Astrocyte of the spinal cord (primary cell): ENCODE measurements at regions not wholly inside any gene's neighbourhood (a gene's known extent, or its start where the extent isn't known, plus 50 kb on each side); places are given as distances from the start of the nearest gene placed in this dataset.

Experiments
- DNase-seq: peaks from one replicate; pipeline ENCODE4 v3.0.0; 2011; ENCODE audit warnings: low read depth, low spot score
- H3K4me3 ChIP-seq: 2 replicates; pipeline ENCODE4 v1.5.1; 2011; ENCODE audit warnings: low read depth, mild to moderate bottlenecking, low read length, moderate library complexity
- in situ Hi-C: cut with HindIII; loops from 2 replicates; pipeline ENCODE4 v1.10.0; 2017; ENCODE audit warnings: low sequenced_read_pairs
- TF ChIP-seq, protein P1 (sequence below): IDR thresholded peaks from 2 replicates; pipeline ENCODE4 v1.5.1; 2012; ENCODE audit warnings: low read depth, mild to moderate bottlenecking, low read length, inconsistent platforms

DNA sequence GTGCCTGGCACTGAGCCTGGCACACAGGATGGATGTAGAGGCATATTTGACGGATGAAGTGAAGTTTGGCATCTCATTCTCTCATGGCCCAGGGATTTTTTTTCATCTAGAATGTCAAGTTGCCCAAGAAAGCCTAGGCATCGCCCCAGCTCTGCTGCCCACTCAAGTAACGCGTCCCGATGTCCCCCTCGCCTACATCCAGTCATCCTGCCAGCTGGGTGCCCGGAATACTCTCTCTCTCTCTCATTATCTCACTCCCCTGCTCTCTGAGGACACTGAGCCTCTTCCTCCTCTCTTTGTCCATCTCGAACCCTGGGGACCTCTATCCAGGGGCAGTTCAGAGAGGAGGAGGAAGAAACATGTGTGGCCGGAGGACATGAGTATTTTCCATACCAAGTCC, 142.3 kb upstream of the ZC3H12A start:
- no peak overlapping the region for H3K4me3 ChIP-seq

DNA sequence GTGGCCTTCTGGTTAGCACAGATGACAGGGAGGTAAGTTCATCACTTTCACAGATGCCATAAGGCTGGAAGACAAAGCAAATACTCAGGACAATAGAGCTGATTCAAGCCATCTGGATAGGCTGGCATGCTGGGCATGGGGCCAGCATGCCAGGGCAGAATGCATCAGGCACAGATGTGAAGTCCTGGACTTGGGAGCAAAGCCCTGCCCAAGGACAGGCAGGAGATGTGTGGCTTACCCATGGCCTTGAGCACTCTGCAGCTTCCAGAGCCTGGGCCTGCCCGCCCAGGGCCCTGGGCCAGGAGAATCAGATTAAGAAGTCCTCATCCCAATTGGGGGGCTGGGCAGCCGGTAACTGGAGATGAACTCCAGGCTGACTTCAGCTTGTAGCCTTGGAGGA, 135.7 kb upstream of the ZC3H12A start:
- H3K4me3 ChIP-seq = no peak overlapping the region
- in situ Hi-C loops = no loop called here
- no peak for DNase-seq
- TF ChIP-seq, protein P1, sequence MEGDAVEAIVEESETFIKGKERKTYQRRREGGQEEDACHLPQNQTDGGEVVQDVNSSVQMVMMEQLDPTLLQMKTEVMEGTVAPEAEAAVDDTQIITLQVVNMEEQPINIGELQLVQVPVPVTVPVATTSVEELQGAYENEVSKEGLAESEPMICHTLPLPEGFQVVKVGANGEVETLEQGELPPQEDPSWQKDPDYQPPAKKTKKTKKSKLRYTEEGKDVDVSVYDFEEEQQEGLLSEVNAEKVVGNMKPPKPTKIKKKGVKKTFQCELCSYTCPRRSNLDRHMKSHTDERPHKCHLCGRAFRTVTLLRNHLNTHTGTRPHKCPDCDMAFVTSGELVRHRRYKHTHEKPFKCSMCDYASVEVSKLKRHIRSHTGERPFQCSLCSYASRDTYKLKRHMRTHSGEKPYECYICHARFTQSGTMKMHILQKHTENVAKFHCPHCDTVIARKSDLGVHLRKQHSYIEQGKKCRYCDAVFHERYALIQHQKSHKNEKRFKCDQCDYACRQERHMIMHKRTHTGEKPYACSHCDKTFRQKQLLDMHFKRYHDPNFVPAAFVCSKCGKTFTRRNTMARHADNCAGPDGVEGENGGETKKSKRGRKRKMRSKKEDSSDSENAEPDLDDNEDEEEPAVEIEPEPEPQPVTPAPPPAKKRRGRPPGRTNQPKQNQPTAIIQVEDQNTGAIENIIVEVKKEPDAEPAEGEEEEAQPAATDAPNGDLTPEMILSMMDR = no peak

More for the DNA sequence above, 142.3 kb upstream of the ZC3H12A start:
- in situ Hi-C loops = no loop called here
- DNase-seq = no peak
- TF ChIP-seq, protein P1 = no peak

DNA sequence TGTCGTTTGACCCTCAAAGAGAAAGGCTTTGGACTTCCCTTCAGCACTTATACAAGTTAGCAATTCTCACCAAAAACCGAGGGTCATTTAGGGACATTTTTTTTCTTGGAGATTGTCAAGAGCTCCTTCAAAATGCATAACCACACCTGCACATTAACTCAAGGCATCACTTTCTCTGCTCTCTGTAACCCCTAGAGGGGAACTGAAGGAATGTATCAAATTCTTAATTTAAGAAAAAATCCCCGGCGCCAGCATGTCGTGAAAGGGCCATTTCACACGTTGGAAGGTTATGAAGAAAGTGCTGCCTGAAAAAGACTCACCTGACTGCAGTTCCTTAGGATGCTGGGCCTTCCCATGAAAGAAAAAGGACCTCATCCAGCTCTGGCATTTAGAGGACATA, 131.6 kb upstream of the ZC3H12A start:
- DNase-seq = no peak
- no peak overlapping the region for H3K4me3 ChIP-seq
- in situ Hi-C loops = no loop called here
- TF ChIP-seq, protein P1 = no peak

DNA sequence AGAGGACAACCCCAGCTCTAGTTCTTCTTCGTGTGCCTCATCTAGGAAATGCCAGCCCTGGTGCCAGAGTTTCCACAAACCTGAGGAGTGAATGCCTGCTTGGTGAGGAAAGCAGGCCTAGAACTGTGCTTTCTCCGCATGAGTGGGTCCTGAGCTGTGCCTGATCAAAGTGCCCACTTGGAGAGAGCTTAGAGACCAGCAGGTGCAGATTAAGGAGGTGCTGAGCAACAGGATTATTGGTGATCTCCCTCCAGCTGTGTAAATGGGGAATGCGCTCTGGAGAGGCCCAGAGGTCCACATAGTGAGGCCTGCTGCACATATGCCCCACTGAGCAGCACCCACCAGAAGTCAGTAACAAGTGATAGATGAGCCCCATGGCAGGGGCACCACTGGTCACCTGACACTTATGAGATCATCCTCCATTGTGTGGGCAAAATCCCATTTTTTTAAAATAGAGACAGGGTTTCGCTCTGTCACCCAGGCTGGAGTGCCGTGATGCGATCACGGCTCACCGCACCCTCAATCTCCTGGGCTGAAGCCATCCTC, 127.2 kb upstream of the ZC3H12A start:
- no peak overlapping the region for H3K4me3 ChIP-seq
- in situ Hi-C loops = no loop called here
- DNase-seq = no peak
- TF ChIP-seq, protein P1 = no peak

DNA sequence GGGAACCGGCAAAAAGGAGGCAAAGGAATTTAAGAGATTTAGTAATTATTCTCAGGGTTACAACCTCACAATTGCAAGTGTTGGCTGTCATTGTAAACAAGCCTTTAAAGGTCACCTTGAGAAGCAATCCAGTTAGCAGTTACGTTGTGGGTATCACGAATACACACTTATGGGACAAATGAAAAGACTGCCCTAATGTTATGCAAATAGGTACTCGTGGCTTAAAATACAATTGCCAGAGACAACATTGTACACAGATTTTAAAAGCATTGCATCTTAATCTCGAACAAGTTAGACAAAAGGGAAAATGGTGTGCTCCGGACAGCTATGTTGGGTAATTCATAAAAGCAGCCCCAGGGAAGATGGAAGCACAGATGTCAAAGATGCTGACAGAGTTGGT, 120.5 kb upstream of the ZC3H12A start:
- TF ChIP-seq, protein P1 = no peak
- no peak overlapping the region for H3K4me3 ChIP-seq
- no peak for DNase-seq
- in situ Hi-C loops = no loop called here

DNA sequence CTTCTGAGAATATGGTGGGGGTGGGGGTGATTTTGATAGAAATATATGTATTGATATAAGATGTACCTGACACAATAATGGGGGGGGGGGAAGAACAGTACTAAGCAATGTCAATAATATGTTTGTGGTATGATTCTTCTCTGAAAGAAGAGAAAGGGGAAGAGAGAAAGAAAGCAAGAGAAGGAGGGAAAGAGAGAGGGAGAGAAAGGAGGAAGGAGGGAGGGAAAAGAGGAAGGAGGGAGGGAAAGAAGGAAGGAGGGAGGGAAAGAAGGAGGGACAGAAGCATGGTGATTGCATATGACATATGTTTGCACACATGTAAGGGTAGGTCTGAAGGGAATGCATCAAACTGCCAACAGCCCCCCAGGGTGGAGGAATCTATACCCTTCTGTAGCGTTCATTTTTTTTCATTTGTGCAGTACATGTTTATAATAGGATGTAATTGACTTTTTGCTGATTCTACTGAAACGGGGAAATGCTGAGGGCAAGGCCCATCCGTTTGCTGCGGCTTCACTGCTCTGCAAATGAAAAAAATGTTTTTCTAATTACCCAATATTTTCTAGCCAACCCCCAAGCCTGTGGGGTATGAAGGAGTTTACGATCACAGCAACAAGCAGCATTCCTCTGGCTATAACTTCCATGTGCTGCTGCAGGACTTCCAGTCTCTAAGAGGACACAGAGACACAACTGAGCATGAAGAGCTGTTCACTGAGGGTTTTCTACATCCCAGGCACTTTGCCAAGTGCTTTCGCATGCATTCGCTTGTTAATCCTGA, 119.3 kb upstream of the ZC3H12A start:
- DNase-seq = no peak
- in situ Hi-C loops = no loop called here
- H3K4me3 ChIP-seq = no peak overlapping the region
- TF ChIP-seq, protein P1 = no peak
